ENCODE measurements at regions not wholly inside any gene's neighbourhood (a gene's known extent, or its start where the extent isn't known, plus 50 kb on each side); places are given as distances from the start of the nearest gene placed in this dataset.
"Not testable (repeated sequence)": the region's sequence is repeated elsewhere in the genome, so short reads cannot be mapped to it uniquely, and the experiment has no call there.

DNA sequence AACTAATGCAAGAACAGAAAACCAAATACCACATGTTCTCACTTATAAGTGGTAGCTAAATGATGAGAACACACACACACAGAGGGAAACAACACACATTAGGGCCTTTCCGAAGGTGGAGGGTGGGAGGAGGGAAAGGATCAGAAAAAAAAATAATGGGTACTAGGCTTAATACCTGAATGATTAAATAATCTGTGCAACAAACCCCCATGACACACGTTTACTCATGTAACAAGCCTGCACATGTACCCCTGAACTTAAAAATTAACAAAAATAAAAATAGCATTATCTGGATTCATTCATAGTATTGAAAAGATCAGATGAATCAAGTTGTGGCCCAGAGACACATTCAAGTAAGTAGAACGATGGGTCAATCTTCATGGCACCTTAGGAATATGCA lies 159.5 kb upstream of the POT1 start:
- Histone ChIP-seq H3K27me3 (ENCODE audit: control insufficient read depth, insufficient read depth, low read length) (no peaks in the 10 kb centered on the region), H3K4me3 (ENCODE audit: low read length) (no peak overlapping the region), H3K36me3 (ENCODE audit: control insufficient read depth, insufficient read depth, low read length) (no peaks in the 10 kb centered on the region), H3K9ac (ENCODE audit: low read length) (no peak overlapping the region), H3K27ac (ENCODE audit: low read depth, low read length) (no peak overlapping the region), H3K4me1 (ENCODE audit: control insufficient read depth, insufficient read depth, low read length) (no peaks in the 10 kb centered on the region)

DNA sequence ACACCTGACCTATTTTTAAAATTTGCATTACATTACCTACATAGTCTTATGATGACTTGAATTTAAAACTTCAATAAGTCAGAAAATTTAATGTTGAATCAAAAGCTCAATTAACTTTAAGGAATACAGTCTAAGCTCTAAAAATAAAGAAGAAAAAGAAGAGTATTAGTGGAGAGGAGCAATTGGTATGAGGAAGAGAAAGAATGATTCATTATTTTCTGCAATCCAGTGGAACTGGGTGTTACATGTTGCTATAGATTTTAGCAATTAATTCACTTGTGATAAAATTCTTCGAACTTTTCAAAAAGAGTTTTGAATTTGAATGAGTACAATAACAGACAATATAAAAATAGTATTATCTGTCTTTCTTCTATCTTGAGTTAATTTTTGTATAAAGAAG lies 158.9 kb upstream of the POT1 start:
- Histone ChIP-seq H3K36me3 (ENCODE audit: control insufficient read depth, insufficient read depth, low read length) (no peaks in the 10 kb centered on the region), H3K27ac (ENCODE audit: low read depth, low read length) (no peak overlapping the region), H3K9ac (ENCODE audit: low read length) (no peak overlapping the region), H3K27me3 (ENCODE audit: control insufficient read depth, insufficient read depth, low read length) (no peaks in the 10 kb centered on the region), H3K4me3 (ENCODE audit: low read length) (no peak overlapping the region), H3K4me1 (ENCODE audit: control insufficient read depth, insufficient read depth, low read length) (no peaks in the 10 kb centered on the region)

DNA sequence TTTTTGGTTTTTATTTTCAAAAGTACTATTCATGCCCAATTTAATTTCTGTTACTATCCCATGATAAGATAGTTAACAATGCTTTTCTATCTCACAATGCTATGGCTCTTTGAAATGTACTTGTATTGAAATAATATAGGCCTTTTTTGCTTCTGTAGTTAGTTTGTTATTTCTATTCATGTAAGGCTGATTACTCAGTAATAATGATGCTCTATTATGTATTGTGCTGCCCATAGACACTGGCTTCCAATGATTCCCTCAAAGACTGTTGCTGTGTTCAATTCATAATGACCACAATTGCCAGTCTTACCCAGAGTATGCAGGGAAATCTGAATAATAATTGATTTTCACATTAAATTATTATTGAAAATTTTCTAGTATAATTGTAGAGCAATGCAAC lies 155.5 kb upstream of the POT1 start:
- no peak overlapping the region for H3K9ac ChIP-seq (ENCODE audit: low read length)
- H3K27me3 ChIP-seq (ENCODE audit: control insufficient read depth, insufficient read depth, low read length) = no peaks in the 10 kb centered on the region
- no peak overlapping the region for H3K27ac ChIP-seq (ENCODE audit: low read depth, low read length)
- no peaks in the 10 kb centered on the region for H3K36me3 ChIP-seq (ENCODE audit: control insufficient read depth, insufficient read depth, low read length)
- H3K4me3 ChIP-seq (ENCODE audit: low read length) = no peak overlapping the region
- H3K4me1 ChIP-seq (ENCODE audit: control insufficient read depth, insufficient read depth, low read length) = no peaks in the 10 kb centered on the region

DNA sequence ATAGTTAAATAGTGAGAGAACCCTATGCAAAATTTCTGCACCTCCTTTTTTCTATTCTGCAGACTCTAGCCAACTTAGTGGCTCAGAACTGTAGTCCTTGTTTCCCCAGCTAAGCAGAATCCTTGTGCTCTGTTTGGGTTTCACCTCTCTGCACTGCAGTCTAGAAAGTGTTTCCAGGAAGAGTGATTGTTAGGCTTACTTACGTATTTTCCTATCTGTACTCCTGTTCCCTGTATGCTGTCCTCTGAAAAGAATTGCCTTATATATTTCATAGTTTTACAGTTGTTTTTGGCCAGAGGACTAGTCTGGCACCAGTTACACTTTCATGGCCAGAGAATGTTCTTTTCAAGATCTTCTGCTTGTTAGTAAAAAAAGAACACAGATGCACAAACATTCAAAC lies 154.6 kb upstream of the POT1 start:
- Histone ChIP-seq H3K4me3 (ENCODE audit: low read length) (no peak overlapping the region), H3K4me1 (ENCODE audit: control insufficient read depth, insufficient read depth, low read length) (no peaks in the 10 kb centered on the region), H3K36me3 (ENCODE audit: control insufficient read depth, insufficient read depth, low read length) (no peaks in the 10 kb centered on the region), H3K27me3 (ENCODE audit: control insufficient read depth, insufficient read depth, low read length) (no peaks in the 10 kb centered on the region), H3K9ac (ENCODE audit: low read length) (no peak overlapping the region), H3K27ac (ENCODE audit: low read depth, low read length) (no peak overlapping the region)

DNA sequence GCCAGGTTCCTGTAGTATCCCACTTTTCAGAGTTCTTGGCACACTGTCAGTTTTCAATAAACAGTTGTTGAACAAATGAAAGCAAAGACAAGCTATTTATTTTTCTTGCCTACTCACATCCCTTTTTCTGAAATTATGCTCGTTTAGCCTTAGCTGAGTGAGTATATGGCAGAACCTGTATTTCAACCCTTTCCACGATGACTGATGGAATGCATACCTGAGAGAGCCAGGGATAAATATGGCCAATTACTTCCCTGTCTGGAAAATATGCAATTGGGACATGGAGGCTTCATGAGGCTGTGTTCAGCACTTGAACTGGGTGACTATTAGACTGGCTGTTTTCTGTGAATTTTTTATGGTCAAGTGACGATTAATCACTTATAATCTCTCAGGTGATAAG lies 144.5 kb upstream of the POT1 start:
- no peaks in the 10 kb centered on the region for H3K36me3 ChIP-seq (ENCODE audit: control insufficient read depth, insufficient read depth, low read length)
- H3K4me1 ChIP-seq (ENCODE audit: control insufficient read depth, insufficient read depth, low read length) = no peaks in the 10 kb centered on the region
- H3K9ac ChIP-seq (ENCODE audit: low read length) = no peak overlapping the region
- no peak overlapping the region for H3K27ac ChIP-seq (ENCODE audit: low read depth, low read length)
- no peaks in the 10 kb centered on the region for H3K27me3 ChIP-seq (ENCODE audit: control insufficient read depth, insufficient read depth, low read length)
- no peak overlapping the region for H3K4me3 ChIP-seq (ENCODE audit: low read length)

DNA sequence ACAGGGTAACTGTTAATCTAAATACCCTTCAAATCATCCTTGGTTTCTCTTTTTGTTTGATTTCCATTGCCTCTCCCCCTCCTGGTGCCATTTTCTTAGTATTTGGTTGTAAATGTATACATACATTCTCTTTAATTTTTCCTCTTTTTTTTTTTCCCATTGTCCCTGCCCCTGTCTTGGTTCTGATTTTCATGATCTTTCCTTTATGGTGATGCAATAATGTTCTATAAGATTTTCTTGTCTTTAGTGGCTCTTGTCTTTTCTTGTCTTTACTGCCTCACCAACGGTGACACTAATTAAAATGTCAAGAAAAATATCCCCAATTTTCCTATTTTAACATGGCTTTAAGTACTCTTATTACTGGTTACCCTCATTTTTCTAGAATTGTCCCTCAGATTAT lies 135.9 kb upstream of the POT1 start:
- no peaks in the 10 kb centered on the region for H3K27me3 ChIP-seq (ENCODE audit: control insufficient read depth, insufficient read depth, low read length)
- H3K4me3 ChIP-seq (ENCODE audit: low read length) = no peak overlapping the region
- H3K4me1 ChIP-seq (ENCODE audit: control insufficient read depth, insufficient read depth, low read length) = no peaks in the 10 kb centered on the region
- H3K9ac ChIP-seq (ENCODE audit: low read length) = no peak overlapping the region
- H3K27ac ChIP-seq (ENCODE audit: low read depth, low read length) = no peak overlapping the region
- no peaks in the 10 kb centered on the region for H3K36me3 ChIP-seq (ENCODE audit: control insufficient read depth, insufficient read depth, low read length)

DNA sequence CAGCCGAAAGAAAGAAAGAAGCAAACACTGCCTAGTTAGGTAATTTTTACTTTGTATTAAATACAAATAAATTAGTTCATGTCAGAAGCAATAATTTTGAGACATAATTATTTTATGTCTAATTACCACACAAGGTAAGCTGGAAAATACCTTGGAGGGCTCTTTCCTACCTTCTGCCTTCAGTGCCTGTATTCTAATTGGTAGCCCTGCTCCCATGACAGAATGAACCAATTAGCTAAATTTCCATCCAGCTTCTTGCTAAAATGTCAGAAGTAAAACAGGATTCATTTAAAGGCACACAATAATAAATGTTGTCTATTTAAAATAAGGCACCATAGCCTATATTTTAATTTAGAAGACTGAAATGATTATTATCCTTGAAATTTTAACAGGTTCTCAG lies 135.4 kb upstream of the POT1 start:
- no peaks in the 10 kb centered on the region for H3K4me1 ChIP-seq (ENCODE audit: control insufficient read depth, insufficient read depth, low read length)
- H3K4me3 ChIP-seq (ENCODE audit: low read length) = no peak overlapping the region
- no peak overlapping the region for H3K27ac ChIP-seq (ENCODE audit: low read depth, low read length)
- no peaks in the 10 kb centered on the region for H3K36me3 ChIP-seq (ENCODE audit: control insufficient read depth, insufficient read depth, low read length)
- H3K9ac ChIP-seq (ENCODE audit: low read length) = no peak overlapping the region
- H3K27me3 ChIP-seq (ENCODE audit: control insufficient read depth, insufficient read depth, low read length) = no peaks in the 10 kb centered on the region

DNA sequence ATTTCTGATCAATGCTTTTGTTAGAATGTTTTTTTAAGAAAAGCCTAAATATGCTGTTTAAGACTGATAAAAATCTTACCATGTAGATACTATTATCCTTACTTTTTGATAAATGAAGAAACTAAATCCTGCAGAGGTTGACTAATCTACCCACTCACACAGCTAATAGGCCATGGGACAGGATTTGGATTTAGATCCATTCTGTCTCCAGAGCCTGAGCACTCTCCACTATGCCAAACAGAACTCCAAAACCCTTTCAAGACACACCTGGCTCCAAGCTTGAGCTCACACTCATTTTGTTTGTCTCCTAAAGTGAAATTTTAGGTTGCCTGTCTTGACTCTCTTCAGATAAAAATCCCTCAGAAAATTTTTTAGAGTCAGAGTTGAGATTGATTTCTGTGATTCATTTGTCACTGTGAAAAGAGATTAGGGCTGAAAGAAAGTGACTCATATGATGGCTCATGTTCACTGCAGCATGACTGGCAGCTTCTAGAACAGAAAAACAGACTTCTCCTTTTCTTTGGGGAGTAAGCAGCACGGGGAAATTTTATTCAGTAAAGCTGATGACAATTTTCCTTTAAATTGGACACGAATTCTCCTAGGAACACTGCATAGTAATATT lies 132.3 kb upstream of the POT1 start:
- H3K4me1 ChIP-seq (ENCODE audit: control insufficient read depth, insufficient read depth, low read length) = no peaks in the 10 kb centered on the region
- H3K4me3 ChIP-seq (ENCODE audit: low read length) = no peak overlapping the region
- H3K36me3 ChIP-seq (ENCODE audit: control insufficient read depth, insufficient read depth, low read length) = no peaks in the 10 kb centered on the region
- H3K27me3 ChIP-seq (ENCODE audit: control insufficient read depth, insufficient read depth, low read length) = no peaks in the 10 kb centered on the region
- no peak overlapping the region for H3K27ac ChIP-seq (ENCODE audit: low read depth, low read length)
- H3K9ac ChIP-seq (ENCODE audit: low read length) = no peak overlapping the region

DNA sequence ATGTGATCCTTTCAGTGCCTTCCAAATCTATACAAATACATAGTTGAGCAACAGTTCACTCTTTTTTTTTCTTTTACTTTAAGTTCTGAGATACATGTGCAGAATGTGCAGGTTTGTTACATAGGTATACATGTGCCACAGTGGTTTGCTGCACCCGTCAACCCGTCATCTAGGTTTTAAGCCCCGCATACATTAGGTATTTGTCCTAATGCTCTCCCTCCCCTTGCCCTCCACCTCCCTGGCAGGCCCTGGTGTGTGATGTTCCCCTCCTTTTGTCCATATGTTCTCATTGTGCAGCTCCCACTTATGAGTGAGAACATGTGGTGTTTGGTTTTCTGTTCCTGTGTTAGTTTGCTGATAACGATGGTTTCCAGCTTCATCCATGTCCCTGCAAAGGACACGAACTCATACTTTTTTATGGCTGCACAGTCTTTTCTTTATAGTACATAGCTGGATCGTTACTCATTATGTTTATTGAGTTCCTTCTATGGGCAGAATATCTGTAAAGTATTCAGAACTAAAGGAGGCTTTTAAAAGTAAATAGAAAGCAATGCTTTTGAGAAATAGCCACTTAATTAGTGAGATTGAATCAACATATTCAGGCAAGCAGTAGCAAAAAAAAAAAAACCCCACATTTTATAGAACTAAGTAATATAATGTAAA lies 131.6 kb upstream of the POT1 start:
- H3K9ac ChIP-seq (ENCODE audit: low read length); H3K27ac ChIP-seq (ENCODE audit: low read depth, low read length); H3K36me3 ChIP-seq (ENCODE audit: control insufficient read depth, insufficient read depth, low read length); H3K4me1 ChIP-seq (ENCODE audit: control insufficient read depth, insufficient read depth, low read length); H3K27me3 ChIP-seq (ENCODE audit: control insufficient read depth, insufficient read depth, low read length); H3K4me3 ChIP-seq (ENCODE audit: low read length): not testable (repeated sequence)

DNA sequence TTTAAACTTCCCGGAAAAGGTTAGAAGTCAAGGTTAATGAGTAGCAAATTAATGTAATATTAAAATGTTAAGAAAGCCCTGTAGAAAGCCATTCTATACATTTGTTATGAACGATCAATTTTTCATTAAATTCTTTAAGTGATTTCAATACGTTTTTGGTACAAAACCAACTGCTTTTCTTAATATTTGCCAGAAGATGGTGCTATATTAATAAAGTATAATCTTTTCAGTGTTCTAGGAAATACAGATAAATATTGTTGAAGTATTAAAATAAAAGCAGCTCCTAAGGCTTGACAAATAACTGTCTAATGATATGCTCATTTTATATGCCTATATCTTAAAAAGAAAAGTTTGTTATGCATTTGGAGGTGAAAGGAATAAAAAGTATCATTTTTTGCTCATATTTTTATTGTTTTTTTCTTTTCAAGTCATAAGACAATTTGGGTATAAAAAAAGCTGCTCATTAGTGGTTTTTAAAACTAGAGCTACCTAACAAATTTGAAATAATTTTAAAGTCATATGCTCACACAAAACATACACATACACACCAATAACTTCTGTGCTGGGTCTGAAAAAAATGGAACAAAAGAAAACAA lies 130.3 kb upstream of the POT1 start:
- H3K9ac ChIP-seq (ENCODE audit: low read length) = no peak overlapping the region
- H3K27me3 ChIP-seq (ENCODE audit: control insufficient read depth, insufficient read depth, low read length) = no peaks in the 10 kb centered on the region
- no peaks in the 10 kb centered on the region for H3K36me3 ChIP-seq (ENCODE audit: control insufficient read depth, insufficient read depth, low read length)
- H3K4me3 ChIP-seq (ENCODE audit: low read length) = no peak overlapping the region
- no peak overlapping the region for H3K27ac ChIP-seq (ENCODE audit: low read depth, low read length)
- no peaks in the 10 kb centered on the region for H3K4me1 ChIP-seq (ENCODE audit: control insufficient read depth, insufficient read depth, low read length)

DNA sequence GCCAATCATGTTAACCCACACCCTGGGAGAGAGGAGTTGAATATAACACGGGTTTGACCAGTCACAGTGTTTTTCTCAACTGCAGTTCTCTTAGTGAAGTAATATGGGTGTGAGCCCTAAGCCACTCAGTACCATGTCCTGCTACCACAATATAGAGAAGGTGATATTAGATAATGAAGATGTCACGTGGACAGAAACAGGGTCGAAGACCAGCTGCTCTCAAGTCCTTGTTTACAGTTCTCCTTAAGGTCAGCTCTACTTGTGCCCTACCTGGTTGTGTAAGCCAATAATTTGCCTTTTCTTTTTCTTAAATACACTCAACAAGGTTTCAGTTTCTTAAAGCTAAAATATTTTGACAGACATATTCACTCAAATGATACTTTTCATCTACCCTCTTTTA lies 128.3 kb upstream of the POT1 start:
- Histone ChIP-seq H3K27ac (ENCODE audit: low read depth, low read length) (no peak overlapping the region), H3K27me3 (ENCODE audit: control insufficient read depth, insufficient read depth, low read length) (no peaks in the 10 kb centered on the region), H3K4me1 (ENCODE audit: control insufficient read depth, insufficient read depth, low read length) (no peaks in the 10 kb centered on the region), H3K4me3 (ENCODE audit: low read length) (no peak overlapping the region), H3K36me3 (ENCODE audit: control insufficient read depth, insufficient read depth, low read length) (no peaks in the 10 kb centered on the region), H3K9ac (ENCODE audit: low read length) (no peak overlapping the region)

DNA sequence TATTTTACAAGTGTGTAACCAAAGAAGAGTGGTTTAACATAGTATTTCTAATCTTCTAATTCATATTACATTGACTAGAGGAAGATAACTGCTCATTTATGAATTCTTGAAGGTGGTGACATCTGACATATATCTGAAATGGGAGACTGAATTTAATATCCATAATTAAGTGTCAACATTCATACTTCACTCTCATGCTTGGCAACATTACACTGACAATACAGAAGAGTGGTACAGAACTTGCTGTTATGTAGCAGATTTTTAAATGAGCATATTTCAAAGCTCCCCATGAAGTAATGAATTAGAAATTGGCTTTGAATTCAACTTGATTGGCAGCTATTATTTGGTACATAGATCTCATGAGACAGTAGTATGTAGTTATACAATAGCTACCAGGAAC lies 125.8 kb upstream of the POT1 start:
- Histone ChIP-seq H3K36me3 (ENCODE audit: control insufficient read depth, insufficient read depth, low read length) (no peaks in the 10 kb centered on the region), H3K4me1 (ENCODE audit: control insufficient read depth, insufficient read depth, low read length) (no peaks in the 10 kb centered on the region), H3K9ac (ENCODE audit: low read length) (no peak overlapping the region), H3K27me3 (ENCODE audit: control insufficient read depth, insufficient read depth, low read length) (no peaks in the 10 kb centered on the region), H3K4me3 (ENCODE audit: low read length) (no peak overlapping the region), H3K27ac (ENCODE audit: low read depth, low read length) (no peak overlapping the region)

DNA sequence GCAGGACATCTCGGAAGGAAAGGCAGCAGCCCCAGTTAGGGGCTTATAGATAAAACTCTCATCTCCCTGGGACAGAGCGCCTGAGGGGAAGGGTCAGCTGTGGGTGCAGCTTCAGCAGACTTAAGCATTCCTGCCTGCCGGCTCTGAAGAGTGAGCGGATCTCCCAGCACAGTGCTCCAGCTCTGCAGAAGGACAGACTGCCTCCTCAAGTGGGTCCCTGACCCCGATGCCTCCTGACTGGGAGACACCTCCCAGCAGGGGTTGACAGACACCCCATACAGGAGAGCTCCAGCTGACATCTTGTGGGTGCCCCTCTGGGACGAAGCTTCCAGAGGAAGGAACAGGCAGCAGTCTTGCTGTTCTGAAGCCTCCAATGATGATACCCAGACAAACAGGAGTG lies 117.1 kb upstream of the POT1 start:
- no peaks in the 10 kb centered on the region for H3K4me1 ChIP-seq (ENCODE audit: control insufficient read depth, insufficient read depth, low read length)

More for the DNA sequence above, 117.1 kb upstream of the POT1 start:
- H3K27me3 ChIP-seq (ENCODE audit: control insufficient read depth, insufficient read depth, low read length) = no peaks in the 10 kb centered on the region
- H3K27ac ChIP-seq (ENCODE audit: low read depth, low read length) = no peak overlapping the region
- no peaks in the 10 kb centered on the region for H3K36me3 ChIP-seq (ENCODE audit: control insufficient read depth, insufficient read depth, low read length)
- no peak overlapping the region for H3K9ac ChIP-seq (ENCODE audit: low read length)
- no peak overlapping the region for H3K4me3 ChIP-seq (ENCODE audit: low read length)

All from rectal smooth muscle tissue (tissue), 1 donor.